ENCODE measurements at regions not wholly inside any gene's neighbourhood (a gene's known extent, or its start where the extent isn't known, plus 50 kb on each side); places are given as distances from the start of the nearest gene placed in this dataset.

DNA sequence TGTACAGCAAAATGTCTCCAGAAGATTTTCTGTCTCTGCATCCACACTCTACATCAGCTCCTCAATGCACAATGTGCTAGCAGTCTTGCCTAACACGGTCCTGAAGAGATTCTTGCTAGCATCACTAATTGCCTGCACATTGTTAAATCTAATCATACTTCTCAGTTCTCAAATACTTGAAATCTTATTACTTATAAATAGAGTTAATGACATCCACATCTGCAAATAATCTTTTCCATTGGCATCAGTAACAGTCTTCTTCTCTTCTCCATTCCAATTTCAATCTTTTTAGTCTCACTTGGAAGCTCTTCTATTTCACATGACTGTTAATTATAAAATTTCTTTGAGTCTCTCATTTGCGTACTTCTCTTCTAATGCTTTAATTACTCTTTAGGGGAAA is 630.5 kb upstream of the SLITRK6 start:
- BruUV-seq (replicated peaks) = no TSS peak
- Histone ChIP-seq H4K20me1 (replicated peaks; ENCODE audit: control insufficient read depth, extremely low read depth, insufficient read depth, low read length) (no peaks in the 10 kb centered on the region), H3K4me3 (replicated peaks in 1 of 3; ENCODE audit: insufficient read depth in 1 of 3, low read depth in 1 of 3, low read length in 3 of 3) (no peak overlapping the region), H3K9ac (replicated peaks; ENCODE audit: extremely low read depth, insufficient read depth, low read length) (no peak overlapping the region), H3K36me3 (ENCODE audit: control insufficient read depth in 2 of 2, extremely low read depth in 1 of 2, insufficient read depth in 2 of 2, low read length in 2 of 2) (no peaks in the 10 kb centered on the region), H2AFZ (ENCODE audit: low read depth, low read length) (no peak overlapping the region), H3K27me3 (ENCODE audit: control insufficient read depth in 2 of 2, insufficient read depth in 2 of 2, low read length in 2 of 2) (no peaks in the 10 kb centered on the region), H3K9me3 (replicated peaks; ENCODE audit: control insufficient read depth, insufficient read depth, low read length) (peaks cover 2% of the 10 kb centered on the region), H3K79me2 (ENCODE audit: control insufficient read depth, insufficient read depth, low read length) (no peaks in the 10 kb centered on the region), H3K4me1 (ENCODE audit: control insufficient read depth, extremely low read depth, insufficient read depth, low read length) (no peaks in the 10 kb centered on the region), H3K4me2 (ENCODE audit: insufficient read depth, low read length) (no peak overlapping the region), H3K27ac (ENCODE audit: insufficient read depth, low read depth, low read length) (no peak overlapping the region), H3K9me1 (replicated peaks; ENCODE audit: control insufficient read depth, extremely low read depth, insufficient read depth, low read length) (no peaks in the 10 kb centered on the region)
- intact Hi-C loops (cut with micrococcal nuclease) = no loop called here
- FAIRE-seq (no peak), DNase-seq (ENCODE audit: low read depth, low spot score) (no peak)
- dilution Hi-C loops (cut with MboI; ENCODE audit: extremely low pct_ligation_motif_present, low sequenced_read_pairs) = no loop called here
- ChIA-PET CTCF (no interaction called here), POLR2A (no interaction called here)
- TF ChIP-seq GATA2 (IDR thresholded peaks at IDR 0.05; ENCODE audit: insufficient read depth, insufficient read length, low read depth, low read length) (no peak), MYC (IDR thresholded peaks at IDR 0.05; ENCODE audit: low read depth, low read length) (no peak), FOS (IDR thresholded peaks at IDR 0.05; ENCODE audit: borderline replicate concordance, insufficient read depth, low read length) (no peak), EZH2 (IDR thresholded peaks at IDR 0.05; ENCODE audit: borderline replicate concordance, low read depth, low read length, severe bottlenecking) (no peak), CTCF (IDR thresholded peaks at IDR 0.05; ENCODE audit: extremely low read depth in 1 of 2, insufficient read depth in 1 of 2, low read depth in 1 of 2, low read length in 2 of 2) (no peak), JUN (IDR thresholded peaks at IDR 0.05; ENCODE audit: borderline replicate concordance, insufficient read depth, insufficient read length, low read depth) (no peak), POLR2A (IDR thresholded peaks at IDR 0.05; ENCODE audit: low read depth, low read length) (no peak), POLR2AphosphoS5 (IDR thresholded peaks at IDR 0.05; ENCODE audit: insufficient read depth, low read depth, low read length) (no peak)
- TF ChIP-seq, protein P1, sequence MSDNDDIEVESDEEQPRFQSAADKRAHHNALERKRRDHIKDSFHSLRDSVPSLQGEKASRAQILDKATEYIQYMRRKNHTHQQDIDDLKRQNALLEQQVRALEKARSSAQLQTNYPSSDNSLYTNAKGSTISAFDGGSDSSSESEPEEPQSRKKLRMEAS (IDR thresholded peaks at IDR 0.05; ENCODE audit: insufficient read depth, insufficient read length) = no peak
